ENCODE measurements at regions not wholly inside any gene's neighbourhood (a gene's known extent, or its start where the extent isn't known, plus 50 kb on each side); places are given as distances from the start of the nearest gene placed in this dataset.
"Not testable (repeated sequence)": the region's sequence is repeated elsewhere in the genome, so short reads cannot be mapped to it uniquely, and the experiment has no call there.

DNA sequence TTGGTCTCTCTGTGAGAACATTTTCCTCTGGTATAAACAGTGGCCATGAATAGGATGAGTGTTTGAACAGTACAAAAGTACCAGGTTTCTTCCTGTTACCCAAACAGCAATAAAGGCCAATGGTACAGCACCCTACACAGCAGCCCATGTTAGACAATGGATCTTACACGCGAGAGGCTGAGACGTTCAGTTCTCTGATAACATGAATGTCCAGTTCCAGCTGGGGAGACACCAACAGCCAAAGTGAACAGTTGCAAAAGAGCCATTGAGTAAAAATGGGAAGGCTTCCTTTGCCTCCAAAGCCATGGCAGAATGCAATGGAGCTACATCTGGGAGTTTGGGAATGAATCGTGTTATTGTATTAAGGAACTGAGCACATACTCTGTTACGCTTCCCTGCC, 246.8 kb upstream of the SGK1 start:
- no peak for DNase-seq (ENCODE audit: low spot score)

DNA sequence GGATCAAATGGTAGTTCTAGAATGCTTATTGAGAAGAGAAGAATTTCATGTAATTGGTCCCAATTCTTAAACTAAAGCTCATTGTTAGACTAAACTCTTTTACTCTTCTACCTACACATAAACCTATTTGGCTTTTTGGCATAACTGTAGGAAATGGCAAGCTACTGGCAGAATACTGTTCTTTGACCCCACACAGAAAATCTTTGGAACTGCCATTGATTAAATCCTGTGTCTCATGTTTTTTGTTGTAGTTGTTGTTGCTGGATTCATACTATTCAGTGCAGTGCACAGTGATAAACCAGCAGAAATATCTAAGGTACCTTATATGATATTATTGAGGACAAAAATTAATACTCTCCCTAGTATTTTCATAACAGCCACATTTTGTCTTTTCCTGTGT, 242.1 kb upstream of the SGK1 start:
- no peak for DNase-seq (ENCODE audit: low spot score)

DNA sequence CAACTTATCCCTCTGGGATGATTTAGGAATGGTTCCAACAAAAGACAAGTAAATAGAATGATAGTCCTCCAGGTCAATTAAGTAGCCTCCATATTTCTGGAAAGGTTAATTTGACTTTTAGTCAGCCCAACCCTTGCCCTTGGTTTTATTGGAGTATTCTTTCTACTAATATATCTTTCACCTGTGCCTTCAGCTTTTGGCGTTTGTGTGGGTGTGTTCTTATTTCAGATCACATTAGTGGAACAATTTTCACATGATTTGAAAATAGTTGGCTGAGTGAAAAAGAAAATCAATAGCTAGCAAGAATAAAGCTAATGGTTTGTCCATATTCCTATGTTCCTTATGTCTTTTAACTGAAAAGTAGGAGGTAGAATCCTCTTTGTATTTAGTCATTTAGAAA, 239.6 kb upstream of the SGK1 start:
- DNase-seq (ENCODE audit: low spot score): no peak

DNA sequence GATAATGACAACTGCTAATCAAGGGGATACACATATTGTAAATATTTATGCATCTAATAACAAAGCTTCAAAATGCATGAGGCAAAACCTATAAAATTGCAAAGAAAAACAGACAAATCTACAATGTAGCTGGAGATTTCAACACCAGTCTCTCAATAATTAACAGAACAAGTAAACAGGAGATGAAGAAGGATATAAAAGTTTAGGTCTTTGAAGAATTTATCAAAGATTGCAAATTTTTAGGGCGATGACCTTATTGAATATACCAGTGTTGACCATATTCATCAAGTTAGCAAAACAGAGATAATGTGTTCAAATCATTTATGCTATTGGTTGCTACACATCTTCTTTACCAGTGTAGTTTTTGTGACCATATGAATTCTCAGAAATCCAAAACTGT, 237.8 kb upstream of the SGK1 start:
- no peak for DNase-seq (ENCODE audit: low spot score)

DNA sequence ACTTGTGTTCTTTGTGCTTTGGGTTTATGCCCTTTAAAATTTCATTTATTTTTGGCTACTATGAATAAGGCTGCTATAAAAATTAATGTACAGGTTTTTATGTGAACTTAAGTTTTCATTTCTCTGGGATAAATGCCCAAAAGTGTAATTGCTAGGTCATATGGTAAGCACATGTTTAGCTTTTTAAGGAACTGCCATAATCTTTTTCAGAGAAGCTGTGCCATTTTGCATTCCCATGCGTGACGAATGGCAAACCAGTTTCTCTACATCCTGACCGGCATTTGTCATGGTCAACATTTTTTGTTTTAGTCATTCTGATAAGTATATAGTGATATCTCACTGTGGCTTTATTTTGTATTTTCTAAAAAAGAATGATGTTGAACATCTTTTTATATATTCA, 236.0 kb upstream of the SGK1 start:
- peak; percentile 24 for DNase-seq (ENCODE audit: low spot score)

DNA sequence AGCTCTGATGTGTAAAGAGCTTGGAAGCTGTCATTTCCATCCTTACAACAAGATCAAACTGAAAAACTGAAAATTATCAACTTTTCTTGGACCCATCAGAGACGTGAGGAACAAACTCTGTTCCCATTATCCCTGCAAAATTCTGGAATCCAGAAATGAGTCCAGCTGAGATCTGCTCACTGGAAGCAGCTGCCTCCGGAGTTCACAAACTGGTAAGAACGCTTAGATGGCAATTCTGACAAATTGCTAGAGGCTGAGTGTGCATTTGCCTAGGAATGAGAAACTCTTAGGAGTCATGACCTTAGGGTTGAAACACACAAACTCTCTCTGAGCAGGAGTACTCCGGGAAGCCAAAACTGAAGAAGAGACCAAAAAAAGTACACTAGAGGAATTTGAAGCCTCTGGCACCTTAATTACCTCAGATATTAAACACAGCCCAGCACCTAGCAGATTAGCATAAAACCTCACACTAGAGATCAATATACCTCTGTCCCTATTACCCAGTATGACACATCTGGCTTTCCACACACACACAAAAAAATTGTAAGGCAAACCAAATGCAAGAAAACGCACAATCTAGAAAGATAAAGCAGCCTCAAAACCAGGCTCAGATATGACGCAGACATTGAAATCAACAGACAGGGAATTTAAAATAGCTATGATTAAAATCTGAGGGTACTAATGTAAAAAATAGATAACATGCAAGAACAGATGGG, 233.5 kb upstream of the SGK1 start:
- DNase-seq (ENCODE audit: low spot score): peak; percentile 32

DNA sequence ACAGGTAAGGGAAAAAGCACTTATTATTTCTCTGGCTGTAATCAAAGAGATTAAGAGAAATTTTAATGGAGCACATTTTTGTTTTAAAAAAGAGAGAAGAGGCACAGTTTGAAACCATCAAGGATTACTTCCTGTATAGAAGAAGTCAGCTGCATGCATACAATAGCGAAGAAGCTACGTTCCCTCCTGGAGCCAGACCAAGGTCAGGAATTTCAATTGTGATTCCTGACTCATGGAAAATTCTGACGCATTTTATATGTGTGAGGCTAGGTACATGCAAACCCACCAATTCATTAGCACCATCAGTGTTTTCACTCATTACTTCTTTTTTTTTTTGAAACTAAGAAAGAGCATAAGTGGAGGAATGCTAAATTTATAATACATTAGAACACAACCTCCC, 232.7 kb upstream of the SGK1 start:
- no peak for DNase-seq (ENCODE audit: low spot score)

DNA sequence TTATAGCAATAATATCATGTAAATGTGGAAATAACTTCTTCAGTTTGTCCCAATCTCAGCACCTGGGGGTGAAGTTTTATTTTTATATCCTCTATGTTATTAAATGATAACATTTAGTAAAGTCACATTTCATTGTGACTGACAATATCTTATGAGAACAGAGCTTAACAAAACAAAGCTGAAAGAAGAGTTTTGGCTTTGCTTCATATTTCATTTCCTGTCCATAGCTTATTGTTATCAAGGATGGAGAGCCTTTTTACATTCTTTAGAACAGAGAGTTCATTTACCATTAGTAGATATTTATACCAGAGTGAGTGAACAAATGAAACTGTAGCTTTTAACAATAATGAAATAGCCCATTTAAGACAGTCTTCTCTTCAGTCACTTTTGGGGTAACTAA, 231.9 kb upstream of the SGK1 start:
- no peak for DNase-seq (ENCODE audit: low spot score)

DNA sequence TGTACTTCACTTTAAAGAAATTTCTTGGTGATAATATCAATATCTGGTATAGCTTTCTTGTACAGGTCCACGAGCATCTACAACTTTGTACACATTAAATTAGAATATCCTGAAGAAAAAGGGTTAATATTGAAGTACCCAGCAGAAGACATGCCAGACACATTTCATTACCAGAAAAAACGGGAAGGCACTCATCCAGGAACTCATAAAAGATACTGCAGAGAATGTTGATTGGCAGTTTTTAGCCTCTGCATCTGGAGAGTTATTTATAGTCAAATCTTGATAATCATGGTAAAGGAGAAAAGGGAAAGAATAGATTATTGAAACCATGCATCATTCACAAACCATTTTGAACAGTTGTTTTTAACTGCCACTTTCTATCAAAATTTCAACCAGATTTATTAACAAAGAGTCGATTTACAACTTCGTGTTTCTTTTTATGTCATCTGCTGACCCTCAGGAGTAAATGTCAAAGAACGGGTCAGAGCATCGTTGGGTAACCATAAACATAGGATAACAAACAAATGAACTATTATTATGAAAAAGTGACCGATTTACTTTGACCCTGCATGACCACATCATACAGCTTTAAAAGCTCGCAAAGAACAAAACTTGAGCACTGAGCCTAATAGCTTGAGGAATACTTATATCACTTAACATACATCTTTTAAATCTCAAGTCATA, 229.2 kb upstream of the SGK1 start:
- no peak for DNase-seq (ENCODE audit: low spot score)

DNA sequence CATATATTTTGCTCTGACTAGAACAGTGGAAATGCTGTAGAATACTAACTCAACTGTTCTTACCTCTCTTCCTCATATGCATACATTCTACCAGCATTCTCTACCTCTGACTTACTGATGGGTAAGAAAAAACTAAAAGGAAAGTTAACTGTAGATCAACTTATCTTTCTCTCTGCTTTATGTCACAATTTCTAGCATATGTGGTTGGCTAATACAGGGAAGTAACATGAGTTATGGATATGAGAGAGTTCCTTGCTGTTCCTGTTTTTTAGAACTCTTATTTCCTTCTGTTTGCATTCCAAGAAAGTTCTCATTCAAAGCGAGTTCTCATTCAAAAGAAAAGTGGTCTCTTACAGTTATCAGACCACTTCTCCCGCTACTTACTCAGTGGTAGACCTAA, 226.8 kb upstream of the SGK1 start:
- DNase-seq (ENCODE audit: low spot score): peak; percentile 18

DNA sequence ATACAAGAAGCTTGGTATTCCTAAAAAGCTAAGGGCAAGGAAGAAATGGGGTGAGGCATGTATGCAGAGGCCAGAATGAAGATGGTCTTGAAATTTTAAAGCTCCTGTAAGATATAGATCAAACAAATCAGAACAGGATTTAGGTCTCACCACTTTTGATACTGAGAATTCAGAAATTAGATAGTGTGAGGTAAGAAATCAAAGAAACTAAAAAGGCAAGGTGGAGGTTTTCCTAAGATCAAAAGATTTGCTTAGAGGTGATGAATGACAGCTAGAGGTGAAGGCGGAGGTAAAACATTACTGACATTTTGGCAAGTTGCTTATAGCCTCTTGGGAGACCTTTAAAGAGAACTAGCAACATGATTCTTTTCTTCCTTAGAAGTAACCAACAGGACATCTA, 225.2 kb upstream of the SGK1 start:
- DNase-seq (ENCODE audit: low spot score): no peak

DNA sequence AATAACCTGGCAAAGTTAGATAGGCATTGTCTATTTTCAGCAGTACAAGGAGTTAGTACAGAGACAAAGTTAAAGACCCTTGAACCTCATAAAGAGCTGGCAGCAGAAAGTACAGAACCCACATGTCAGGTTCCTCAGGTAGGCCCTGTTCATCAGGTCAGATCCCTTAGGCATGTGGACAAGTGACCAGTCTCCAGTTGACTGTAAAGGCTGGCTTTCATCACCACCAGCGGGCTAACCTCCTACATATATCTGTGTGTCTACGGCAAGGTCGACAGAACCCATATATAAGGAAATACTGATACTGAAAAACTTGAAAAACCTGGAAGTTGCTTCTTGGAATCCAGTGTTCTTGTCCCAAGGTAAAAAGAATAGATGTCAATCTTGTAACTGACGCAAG, 223.1 kb upstream of the SGK1 start:
- no peak for DNase-seq (ENCODE audit: low spot score)

DNA sequence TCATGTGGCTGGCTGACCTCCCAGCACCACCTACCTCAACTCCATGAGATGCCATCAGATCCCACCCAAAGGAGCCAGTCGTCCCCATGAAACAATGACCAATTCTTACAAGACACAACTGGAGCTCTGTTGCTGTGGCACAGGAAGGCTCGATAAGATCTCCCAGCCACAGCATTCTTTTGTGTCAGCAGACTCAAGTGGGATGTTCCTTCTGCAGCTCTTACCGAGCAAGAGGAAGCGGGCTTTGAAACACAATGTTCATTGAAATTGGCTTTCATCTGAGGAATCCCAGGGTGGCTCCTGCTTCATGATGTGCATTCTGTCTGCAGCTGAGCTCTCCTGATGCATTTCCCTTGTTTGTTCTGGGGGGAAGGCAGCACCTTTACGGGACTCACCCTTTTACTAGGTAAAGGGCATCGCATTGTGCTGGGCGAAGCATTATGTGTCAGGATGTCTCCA, 222.0 kb upstream of the SGK1 start:
- no peak for DNase-seq (ENCODE audit: low spot score)

DNA sequence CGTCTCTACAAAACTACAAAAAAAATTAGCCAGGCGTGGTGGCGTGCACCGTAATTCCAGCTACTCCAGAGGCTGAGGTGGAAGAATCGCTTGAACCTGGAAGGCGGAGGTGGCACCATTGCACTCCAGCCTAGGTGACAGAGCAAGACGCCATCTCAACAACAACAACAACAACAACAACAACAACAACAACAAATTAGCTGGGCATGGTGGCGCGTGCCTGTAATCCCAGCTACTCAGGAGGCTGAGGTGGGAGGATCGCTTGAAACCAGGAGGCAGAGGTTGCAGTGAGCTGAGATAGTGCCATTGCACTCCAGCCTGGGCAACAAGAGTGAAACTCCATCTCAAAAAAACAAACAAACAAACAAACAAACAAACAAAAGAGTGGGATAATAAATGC, 219.9 kb upstream of the SGK1 start:
- not testable (repeated sequence) for DNase-seq (ENCODE audit: low spot score)

DNA sequence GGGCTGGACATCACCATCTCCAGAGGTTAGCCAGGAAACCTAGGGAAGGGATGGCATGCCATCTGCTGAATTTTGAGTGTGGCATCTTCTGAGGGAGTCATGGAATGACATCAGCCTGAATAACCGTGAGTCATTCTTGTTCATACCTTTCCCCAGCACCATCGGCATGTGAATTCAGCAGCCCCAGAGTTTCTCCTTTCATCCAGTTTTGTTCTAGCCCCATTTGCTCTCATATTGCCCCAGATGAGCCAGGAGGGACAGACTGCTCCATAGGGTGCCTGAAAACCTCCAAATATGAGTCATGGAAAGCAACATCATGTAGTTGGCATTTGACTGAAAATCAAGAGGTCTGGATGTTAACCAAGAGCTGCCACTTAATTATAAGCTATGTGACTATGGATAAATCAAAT, 219.2 kb upstream of the SGK1 start:
- no peak for DNase-seq (ENCODE audit: low spot score)

DNA sequence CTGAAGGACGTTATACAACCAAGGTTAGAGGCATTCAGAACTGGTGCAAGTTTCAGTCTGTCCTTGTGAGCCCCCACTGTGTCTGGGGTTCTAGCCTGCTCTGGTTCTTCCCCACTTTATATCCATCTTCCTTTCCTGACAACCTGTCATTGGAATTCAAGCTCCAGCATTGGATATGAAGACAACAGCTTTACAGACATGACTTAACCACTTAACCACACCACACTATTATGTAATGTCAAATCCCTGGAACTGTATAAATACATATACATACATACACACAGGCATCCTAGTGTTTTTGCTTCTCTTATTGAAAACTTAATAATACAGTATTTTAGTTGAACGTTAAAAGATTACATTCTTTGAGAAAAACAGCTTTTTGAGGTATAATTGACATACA, 217.9 kb upstream of the SGK1 start:
- no peak for DNase-seq (ENCODE audit: low spot score)

DNA sequence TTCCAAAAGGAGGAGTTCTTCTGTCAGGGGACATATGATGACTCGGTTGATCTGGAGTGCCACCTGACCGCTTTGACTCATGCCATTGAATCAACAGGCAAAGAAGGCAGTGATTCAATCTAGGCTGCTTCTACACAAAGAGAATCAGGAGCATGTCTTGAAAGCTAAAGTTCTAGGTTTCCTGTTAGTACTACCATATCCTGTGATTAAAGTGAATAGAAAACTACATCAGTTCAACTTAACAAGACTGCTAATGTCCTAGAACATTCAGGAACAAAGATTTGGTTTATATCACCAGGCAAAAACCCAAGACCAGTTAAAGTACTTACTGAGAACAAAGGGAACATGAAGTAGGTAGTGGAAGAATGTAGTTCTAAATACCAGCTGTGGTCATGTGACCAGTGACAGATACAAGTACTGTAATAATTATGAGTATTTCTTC, 216.8 kb upstream of the SGK1 start:
- no peak for DNase-seq (ENCODE audit: low spot score)

DNA sequence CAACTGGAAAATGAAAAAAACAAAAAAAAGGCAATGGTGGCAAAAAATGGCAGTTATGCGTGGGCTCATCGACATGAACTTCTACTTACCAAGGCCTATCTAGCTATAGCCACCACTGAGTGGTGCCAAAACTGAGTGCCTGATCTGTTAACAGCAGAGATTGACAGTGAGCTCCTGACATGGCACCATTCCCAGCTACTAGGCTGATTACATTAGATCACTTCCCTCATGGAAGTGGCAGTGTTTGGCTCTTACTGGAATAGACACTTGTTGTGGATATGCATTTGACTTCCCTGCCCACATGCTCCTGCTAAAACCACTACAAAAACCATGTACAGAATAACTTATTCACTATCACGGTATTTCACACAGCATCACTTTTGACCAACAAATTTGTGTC, 216.1 kb upstream of the SGK1 start:
- no peak for DNase-seq (ENCODE audit: low spot score)

DNA sequence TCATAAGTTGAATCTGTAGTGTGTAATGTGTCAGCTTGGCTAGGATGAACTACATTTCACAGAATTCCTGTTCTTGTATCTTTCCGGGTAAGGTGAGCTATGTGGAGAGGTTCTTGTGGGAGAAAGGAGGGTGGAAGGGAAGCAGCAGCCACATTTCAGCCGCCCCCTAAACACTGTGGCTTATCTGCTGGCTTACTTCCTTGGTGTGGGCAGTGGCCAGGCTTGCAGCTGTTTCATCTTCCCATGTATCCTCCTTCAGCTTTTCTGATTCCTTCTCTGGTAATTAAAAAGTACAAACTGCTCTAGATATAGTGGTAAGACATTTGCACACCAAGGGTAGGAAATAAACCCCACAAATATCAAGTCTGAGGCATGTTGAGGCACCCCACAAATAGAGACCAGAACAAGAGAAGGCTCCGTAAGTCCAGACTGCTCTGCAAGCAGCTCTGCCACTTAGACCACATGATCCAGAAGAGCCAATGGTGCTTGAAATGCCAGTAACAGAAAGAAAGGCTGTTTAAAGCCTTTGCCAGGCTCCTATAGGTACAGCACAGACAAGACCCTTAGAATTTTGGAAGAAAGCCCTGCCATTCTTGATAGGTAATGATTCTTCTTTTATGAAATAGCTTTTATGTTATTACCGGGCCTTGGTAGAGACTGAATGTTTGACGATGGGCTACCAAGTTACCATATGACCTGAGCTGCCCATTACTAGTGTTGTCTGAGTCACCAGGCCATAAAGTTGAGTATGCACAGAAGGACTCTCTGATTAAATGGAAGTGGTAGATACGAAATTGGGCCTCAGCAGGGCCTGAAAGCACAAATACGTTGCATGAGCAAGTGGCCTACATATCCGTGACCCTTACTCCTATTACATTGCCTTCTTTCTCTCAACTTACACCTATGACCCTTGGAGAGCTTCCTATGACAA, 215.0 kb upstream of the SGK1 start:
- DNase-seq (ENCODE audit: low spot score): no peak

DNA sequence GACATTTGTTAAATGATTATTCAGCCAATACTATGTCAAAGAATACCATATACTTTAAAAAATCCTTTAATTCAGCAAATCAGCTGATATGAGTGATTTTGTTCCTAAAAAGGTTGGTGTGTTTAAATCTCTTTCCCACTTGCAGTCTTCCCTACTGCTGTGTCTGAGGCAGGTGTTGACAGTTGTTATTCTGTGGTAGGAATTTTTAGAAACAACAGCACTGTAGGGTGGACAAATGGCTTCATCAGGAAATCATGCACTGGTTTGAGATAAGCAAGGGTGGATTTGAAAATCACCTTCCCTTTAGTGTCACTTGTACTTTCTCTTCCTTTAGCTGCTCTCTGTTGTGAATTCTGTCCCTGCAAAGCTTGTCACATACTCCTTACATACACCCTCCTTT, 213.7 kb upstream of the SGK1 start:
- DNase-seq (ENCODE audit: low spot score): no peak

DNA sequence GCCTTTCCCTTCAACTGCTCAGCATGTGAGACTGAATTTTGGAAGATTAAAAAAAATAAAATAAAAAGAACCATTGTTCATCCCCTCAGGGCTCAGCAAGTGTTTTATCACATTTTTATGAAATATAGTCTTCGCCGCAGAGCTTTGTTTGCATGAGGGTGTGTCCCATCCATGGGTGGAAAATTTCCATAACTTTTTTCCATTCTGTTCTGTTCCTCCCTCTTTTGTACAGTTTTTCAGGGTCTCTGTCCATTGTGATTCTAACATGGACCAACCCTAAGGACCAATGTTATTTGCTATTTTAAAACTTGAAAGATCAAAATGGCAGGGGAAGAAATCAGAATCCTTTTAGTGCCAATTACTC, 213.3 kb upstream of the SGK1 start:
- no peak for DNase-seq (ENCODE audit: low spot score)

DNA sequence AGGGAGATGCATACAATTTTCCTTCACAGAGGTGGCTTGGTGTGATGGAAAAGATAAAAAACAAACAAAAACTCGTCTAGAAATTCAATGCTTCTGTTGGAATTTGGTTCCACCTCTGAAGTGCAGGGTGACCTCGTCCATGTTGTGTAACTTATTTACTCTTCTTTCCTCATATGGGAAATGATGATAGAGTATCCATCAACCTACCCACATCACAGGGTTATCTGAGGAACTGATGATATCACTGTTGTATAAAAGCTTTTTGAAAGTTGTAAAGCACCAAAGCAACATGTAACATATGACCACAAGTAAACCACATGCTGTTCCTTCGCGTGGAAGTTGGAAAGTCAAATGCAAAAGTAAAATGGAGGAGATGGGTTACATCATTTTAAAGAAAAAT, 212.0 kb upstream of the SGK1 start:
- no peak for DNase-seq (ENCODE audit: low spot score)

DNA sequence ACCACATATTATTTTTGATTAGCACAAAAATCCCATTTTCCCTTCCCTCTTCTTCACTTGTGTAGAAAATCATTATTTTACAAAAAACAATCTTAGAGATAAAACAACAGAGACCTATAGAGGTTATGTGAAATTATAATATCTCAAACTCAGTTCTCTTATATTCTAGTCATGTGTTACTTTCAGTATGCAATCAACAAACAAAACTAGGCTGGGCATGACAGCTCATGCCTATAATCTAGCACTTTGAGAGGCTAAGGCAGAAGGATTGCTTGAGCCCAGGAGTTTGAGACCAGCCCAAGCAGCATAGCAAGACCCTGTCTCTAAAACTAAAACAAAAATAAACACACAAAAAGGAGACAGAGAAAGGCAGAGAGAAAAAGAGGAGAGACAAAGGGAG, 211.4 kb upstream of the SGK1 start:
- no peak for DNase-seq (ENCODE audit: low spot score)
